HUES64 (cell line): ENCODE measurements at regions not wholly inside any gene's neighbourhood (a gene's known extent, or its start where the extent isn't known, plus 50 kb on each side); places are given as distances from the start of the nearest gene placed in this dataset.
"Not testable (repeated sequence)": the region's sequence is repeated elsewhere in the genome, so short reads cannot be mapped to it uniquely, and the experiment has no call there.

Source experiments
- H3K27ac ChIP-seq: 2 replicates; pipeline ENCODE4 v1.7.0; 2013; ENCODE audit warnings: low read depth, low read length, inconsistent platforms
- H3K27me3 ChIP-seq: 2 replicates; pipeline ENCODE4 v1.6.1; 2013; ENCODE audit warnings: mild to moderate bottlenecking, low read length; ENCODE audit not compliant: insufficient read depth
- H3K36me3 ChIP-seq: 2 replicates; pipeline ENCODE4 v1.6.1; 2013; ENCODE audit warnings: mild to moderate bottlenecking, low read length; ENCODE audit not compliant: insufficient read depth
- H3K4me1 ChIP-seq: 2 replicates; pipeline ENCODE4 v1.6.1; 2013; ENCODE audit warnings: mild to moderate bottlenecking, low read length, moderate library complexity; ENCODE audit not compliant: insufficient read depth
- H3K4me3 ChIP-seq: 2 replicates; pipeline ENCODE4 v1.5.1; 2013; ENCODE audit warnings: mild to moderate bottlenecking, low read length, moderate library complexity
- H3K9ac ChIP-seq: 2 replicates; pipeline ENCODE4 v1.6.1; 2013; ENCODE audit warnings: mild to moderate bottlenecking, low read depth, low read length
- H3K9me3 ChIP-seq: 2 replicates; pipeline ENCODE4 v1.6.1; 2013; ENCODE audit warnings: low read depth, low read length; ENCODE audit not compliant: insufficient read depth
- WGBS: fragments of 150-250, 120-280 bp; methylation state at CpG from one replicate; pipeline ENCODE4 v1.1.7; 2013; ENCODE audit warnings: missing lambda C conversion rate; 5-methylcytosine and 5-hydroxymethylcytosine counted together

DNA sequence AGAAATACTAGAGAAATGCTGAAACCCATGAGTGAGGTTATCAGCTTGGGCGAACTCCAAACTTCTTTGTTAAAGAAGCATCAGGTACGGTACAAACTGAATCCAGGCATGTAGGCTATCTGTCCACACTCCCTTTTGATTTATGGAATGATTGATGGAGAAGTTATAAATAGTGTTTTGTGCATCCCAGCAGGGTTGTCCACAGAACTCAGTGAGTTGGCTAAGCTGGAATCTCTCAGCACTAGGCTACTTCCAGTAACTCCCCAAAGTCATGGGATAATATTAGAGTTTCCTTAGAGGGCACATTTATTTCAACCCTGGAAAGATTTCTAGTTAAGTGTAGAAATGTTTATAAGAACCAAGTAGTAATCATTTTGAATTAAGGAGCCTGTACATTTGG lies 186.2 kb upstream of the CRBN start:
- no peaks in the 10 kb centered on the region for H3K27me3 ChIP-seq
- H3K9ac ChIP-seq: no peak overlapping the region
- 81% methylated on average over 2 of the region's 2 CpGs for WGBS

GRCh38 chr3:3356846-3357245 lies 177.4 kb upstream of the CRBN start:
- Histone ChIP-seq H3K4me3 (no peak overlapping the region), H3K27me3 (no peaks in the 10 kb centered on the region), H3K4me1 (no peaks in the 10 kb centered on the region), H3K9me3 (no peaks in the 10 kb centered on the region), H3K36me3 (no peaks in the 10 kb centered on the region), H3K9ac (no peak overlapping the region), H3K27ac (no peak overlapping the region)

More for the DNA sequence above, 186.2 kb upstream of the CRBN start:
- no peak overlapping the region for H3K27ac ChIP-seq
- no peaks in the 10 kb centered on the region for H3K36me3 ChIP-seq
- no peak overlapping the region for H3K4me3 ChIP-seq
- H3K4me1 ChIP-seq: no peaks in the 10 kb centered on the region
- H3K9me3 ChIP-seq: no peaks in the 10 kb centered on the region

DNA sequence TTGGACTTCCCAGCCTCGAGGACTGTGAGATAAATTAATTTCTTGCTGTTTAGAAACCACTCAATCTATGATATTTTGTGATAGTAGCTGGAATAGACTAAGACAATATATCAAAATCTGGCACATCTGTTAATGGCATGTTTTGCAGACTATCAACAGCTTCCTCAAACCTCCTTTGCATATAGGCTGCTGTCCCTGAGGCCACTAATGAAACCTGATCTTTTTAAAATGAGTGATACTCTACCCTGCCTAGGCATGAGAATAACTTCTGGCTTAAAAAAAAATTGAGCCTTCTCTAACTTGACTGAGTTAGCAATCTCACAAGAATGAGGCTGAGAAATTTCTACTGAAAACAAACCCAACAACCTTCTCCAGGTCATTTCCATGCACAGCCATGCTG lies 176.0 kb upstream of the CRBN start:
- H3K9ac ChIP-seq: no peak overlapping the region
- no peaks in the 10 kb centered on the region for H3K27me3 ChIP-seq
- no peaks in the 10 kb centered on the region for H3K9me3 ChIP-seq
- no peak overlapping the region for H3K27ac ChIP-seq
- no peak overlapping the region for H3K4me3 ChIP-seq
- WGBS: 89% methylated on average over 1 of the region's 1 CpG
- no peaks in the 10 kb centered on the region for H3K4me1 ChIP-seq
- no peaks in the 10 kb centered on the region for H3K36me3 ChIP-seq

DNA sequence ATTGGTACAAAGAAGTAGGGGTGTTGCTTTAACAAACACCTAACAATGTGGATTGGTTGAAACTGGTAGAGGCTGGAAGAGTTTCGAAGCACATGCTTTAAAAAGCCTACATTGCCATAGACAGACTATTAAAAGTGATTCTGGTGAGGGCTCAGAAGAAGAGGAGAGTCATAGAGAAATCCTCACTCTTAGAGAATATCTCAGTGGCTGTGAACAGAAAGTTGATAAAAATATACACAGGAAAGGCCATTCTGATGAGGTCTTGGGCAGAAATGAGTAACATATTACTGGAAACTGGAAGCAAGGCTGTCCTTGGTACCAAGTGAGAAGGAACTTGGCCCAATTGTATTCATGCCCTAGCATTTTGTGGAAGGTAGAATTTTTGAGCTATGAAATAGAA lies 173.7 kb upstream of the CRBN start:
- H3K36me3 ChIP-seq: no peaks in the 10 kb centered on the region
- 100% methylated on average over 1 of the region's 1 CpG for WGBS
- no peaks in the 10 kb centered on the region for H3K27me3 ChIP-seq
- no peak overlapping the region for H3K4me3 ChIP-seq
- no peaks in the 10 kb centered on the region for H3K9me3 ChIP-seq
- no peaks in the 10 kb centered on the region for H3K4me1 ChIP-seq
- H3K27ac ChIP-seq: no peak overlapping the region
- no peak overlapping the region for H3K9ac ChIP-seq

- no peak overlapping the region for H3K4me3 ChIP-seq
- no peaks in the 10 kb centered on the region for H3K4me1 ChIP-seq
- no peaks in the 10 kb centered on the region for H3K36me3 ChIP-seq
- no peaks in the 10 kb centered on the region for H3K27me3 ChIP-seq
- WGBS: 98% methylated on average over 2 of the region's 3 CpGs
- H3K9ac ChIP-seq: no peak overlapping the region
- no peaks in the 10 kb centered on the region for H3K9me3 ChIP-seq
- no peak overlapping the region for H3K27ac ChIP-seq
Observed at GRCh38 chr3:3351226-3351625, 171.7 kb upstream of the CRBN start.

DNA sequence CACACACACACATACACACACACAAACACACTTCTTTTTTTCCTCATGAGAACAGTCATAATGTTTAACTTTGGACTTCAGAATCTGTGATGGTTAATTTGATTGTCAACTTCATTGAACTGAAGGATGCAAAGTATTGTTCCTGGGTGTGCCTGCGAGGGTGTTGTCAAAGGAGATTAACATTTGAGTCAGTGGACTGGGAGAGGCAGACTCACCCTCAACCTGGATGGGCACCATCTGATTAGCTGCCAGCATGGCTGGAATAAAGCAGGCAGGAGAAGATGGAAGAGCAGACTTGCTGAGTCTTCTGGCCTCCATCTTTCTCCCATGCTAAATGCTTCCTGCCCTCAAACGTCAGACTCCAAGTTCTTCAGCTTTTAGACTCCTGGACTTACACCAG lies 167.6 kb upstream of the CRBN start:
- H3K9ac ChIP-seq, H3K9me3 ChIP-seq, H3K4me3 ChIP-seq, H3K27ac ChIP-seq, H3K36me3 ChIP-seq, H3K27me3 ChIP-seq: not testable (repeated sequence)
- H3K4me1 ChIP-seq: peaks cover 12% of the 10 kb centered on the region
- 94% methylated on average over 2 of the region's 2 CpGs for WGBS

DNA sequence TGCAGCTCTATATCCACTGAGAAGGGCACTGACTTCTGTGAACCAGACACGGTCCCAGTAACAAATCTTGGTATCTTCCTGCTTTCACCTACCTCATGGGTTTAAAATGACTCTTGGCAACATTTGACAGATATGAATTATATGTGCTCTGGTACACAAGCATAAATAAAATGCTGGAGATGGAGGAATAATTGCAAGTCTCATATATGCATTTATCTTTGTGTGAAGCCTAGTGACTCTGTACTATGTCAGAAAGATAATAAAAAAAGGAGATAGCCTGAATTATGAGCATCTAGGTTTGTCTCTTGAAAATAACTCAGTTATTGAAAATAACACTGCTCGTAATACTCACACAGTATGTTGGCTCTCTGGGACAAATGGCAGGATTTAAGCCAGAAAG lies 167.1 kb upstream of the CRBN start:
- H3K4me1 ChIP-seq: peaks cover 12% of the 10 kb centered on the region
- WGBS: 93% methylated on average over 2 of the region's 2 CpGs
- no peak overlapping the region for H3K27ac ChIP-seq
- H3K9me3 ChIP-seq: no peaks in the 10 kb centered on the region
- H3K9ac ChIP-seq: no peak overlapping the region
- no peaks in the 10 kb centered on the region for H3K36me3 ChIP-seq
- H3K27me3 ChIP-seq: no peaks in the 10 kb centered on the region
- no peak overlapping the region for H3K4me3 ChIP-seq

DNA sequence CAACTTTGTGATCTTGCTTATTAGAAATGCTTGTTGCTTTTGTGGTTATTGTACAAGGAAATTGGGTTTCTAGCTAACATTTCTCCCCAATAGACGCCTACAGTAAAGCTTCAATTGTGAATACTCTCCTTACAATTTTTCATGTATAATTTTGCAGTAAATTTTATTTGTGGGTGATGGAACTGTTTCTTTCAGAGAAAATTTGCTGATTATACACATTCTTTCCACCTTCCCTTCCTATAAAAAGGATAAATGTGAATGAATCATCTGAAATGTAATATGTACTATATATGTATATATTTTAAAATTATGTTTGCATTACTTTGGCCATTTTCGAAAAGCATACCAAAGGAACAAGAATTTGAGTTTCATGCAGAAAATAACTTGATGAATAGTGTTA lies 162.7 kb upstream of the CRBN start:
- Histone ChIP-seq H3K9ac (no peak overlapping the region), H3K36me3 (no peaks in the 10 kb centered on the region), H3K4me1 (peaks cover 12% of the 10 kb centered on the region), H3K9me3 (no peaks in the 10 kb centered on the region), H3K4me3 (no peak overlapping the region), H3K27ac (no peak overlapping the region), H3K27me3 (no peaks in the 10 kb centered on the region)
- WGBS: 100% methylated on average over 1 of the region's 2 CpGs

- H3K36me3 ChIP-seq: no peaks in the 10 kb centered on the region
- WGBS: 97% methylated on average over 5 of the region's 6 CpGs
- H3K27ac ChIP-seq: no peak overlapping the region
- H3K4me1 ChIP-seq: peaks cover 12% of the 10 kb centered on the region
- H3K9ac ChIP-seq: no peak overlapping the region
- H3K9me3 ChIP-seq: no peaks in the 10 kb centered on the region
- no peaks in the 10 kb centered on the region for H3K27me3 ChIP-seq
- H3K4me3 ChIP-seq: no peak overlapping the region
Observed at GRCh38 chr3:3340965-3341895, 161.7 kb upstream of the CRBN start.

DNA sequence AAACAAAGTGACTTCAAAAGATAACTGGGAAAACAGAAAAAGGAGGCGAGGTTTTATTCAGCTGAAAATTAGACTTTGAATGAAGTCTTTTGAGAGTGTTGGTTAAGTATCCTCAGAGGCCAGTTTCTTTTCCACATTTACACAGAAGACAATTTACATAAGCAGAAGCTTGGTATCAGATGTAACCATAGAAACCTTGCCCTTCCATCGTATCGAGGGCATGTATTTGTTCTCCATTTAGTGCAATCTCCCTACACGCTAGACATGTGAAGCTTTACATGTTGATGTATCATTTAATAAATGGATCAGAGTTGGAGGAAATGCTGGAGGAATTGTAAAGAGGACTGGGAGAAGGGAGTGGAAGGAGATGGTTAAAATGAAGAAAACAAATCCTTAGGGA lies 161.0 kb upstream of the CRBN start:
- Histone ChIP-seq H3K36me3 (no peaks in the 10 kb centered on the region), H3K27me3 (no peaks in the 10 kb centered on the region), H3K27ac (no peak overlapping the region), H3K9ac (no peak overlapping the region), H3K9me3 (no peaks in the 10 kb centered on the region), H3K4me1 (peaks cover 12% of the 10 kb centered on the region), H3K4me3 (no peak overlapping the region)
- WGBS: 93% methylated on average over 4 of the region's 4 CpGs

- no peaks in the 10 kb centered on the region for H3K27me3 ChIP-seq
- no peak overlapping the region for H3K9ac ChIP-seq
- WGBS: 93% methylated on average over 1 of the region's 1 CpG
- H3K4me1 ChIP-seq: peaks cover 6% of the 10 kb centered on the region
- H3K36me3 ChIP-seq: no peaks in the 10 kb centered on the region
- no peak overlapping the region for H3K4me3 ChIP-seq
- H3K9me3 ChIP-seq: no peaks in the 10 kb centered on the region
- H3K27ac ChIP-seq: no peak overlapping the region
Observed at GRCh38 chr3:3335903-3336302, 156.4 kb upstream of the CRBN start.

DNA sequence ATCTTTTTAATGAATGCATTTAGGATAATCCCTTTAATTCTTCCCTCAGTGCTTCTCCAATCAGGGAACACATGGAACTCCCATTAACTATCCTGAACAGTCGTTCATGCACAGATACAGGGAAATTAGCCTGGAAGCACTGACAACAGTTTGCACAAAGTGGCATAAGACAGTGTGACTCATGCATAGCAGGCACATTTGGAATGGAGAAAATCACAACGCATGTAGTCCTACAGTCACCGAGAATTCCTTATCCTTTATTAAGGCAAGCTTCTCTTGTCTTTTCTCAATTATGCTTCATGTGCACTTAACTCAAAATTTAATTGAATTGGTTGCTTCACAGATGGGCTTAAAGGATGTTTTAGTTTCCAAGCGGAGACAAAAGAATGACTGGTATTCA lies 155.0 kb upstream of the CRBN start:
- WGBS: 86% methylated on average over 4 of the region's 4 CpGs
- no peak overlapping the region for H3K9ac ChIP-seq
- no peak overlapping the region for H3K4me3 ChIP-seq
- H3K36me3 ChIP-seq: no peaks in the 10 kb centered on the region
- peaks cover 6% of the 10 kb centered on the region for H3K4me1 ChIP-seq
- H3K9me3 ChIP-seq: no peaks in the 10 kb centered on the region
- H3K27me3 ChIP-seq: no peaks in the 10 kb centered on the region
- no peak overlapping the region for H3K27ac ChIP-seq
